ENCODE measurements at regions not wholly inside any gene's neighbourhood (a gene's known extent, or its start where the extent isn't known, plus 50 kb on each side); places are given as distances from the start of the nearest gene placed in this dataset.

DNA sequence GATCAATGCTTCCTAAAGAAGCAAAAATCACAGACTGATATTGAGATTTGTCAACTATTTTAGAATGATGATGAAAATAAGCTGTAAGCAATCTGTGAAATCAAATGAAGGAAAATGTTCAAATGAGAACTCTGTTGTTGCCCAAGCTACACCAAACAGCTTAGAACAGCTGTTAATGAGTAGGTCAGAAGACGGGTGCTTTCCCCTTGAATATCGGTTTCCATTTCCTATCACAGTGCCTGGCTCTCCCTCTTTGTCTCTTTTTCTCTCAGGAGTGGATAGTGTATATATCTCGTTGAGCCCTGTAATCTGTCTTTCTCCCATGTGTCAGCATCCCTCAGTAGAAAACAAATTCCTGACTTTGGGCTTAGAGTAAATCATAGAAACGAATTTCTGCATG is 1592.9 kb upstream of the TENM3 start:
- H3K9me3 ChIP-seq, result no peaks in the 10 kb centered on the region
- no peak for TF ChIP-seq POLR2A (IDR thresholded peaks at IDR 0.05)
- no peak for TF ChIP-seq CTCF (IDR thresholded peaks at IDR 0.05)
- no peaks in the 10 kb centered on the region for H3K36me3 ChIP-seq
- H3K27me3 ChIP-seq, result no peaks in the 10 kb centered on the region
- WGBS, 4 donors, result 45 to 57% (median 49%) methylated on average over 4 of the region's 4 CpGs
- no peak for ATAC-seq
- no peak overlapping the region for H3K4me3 ChIP-seq
- no peaks in the 10 kb centered on the region for H3K4me1 ChIP-seq
- H3K27ac ChIP-seq, result no peak overlapping the region
- intact Hi-C loops (cut with DNase I), result no loop called here
- DNase-seq, result no peak

DNA sequence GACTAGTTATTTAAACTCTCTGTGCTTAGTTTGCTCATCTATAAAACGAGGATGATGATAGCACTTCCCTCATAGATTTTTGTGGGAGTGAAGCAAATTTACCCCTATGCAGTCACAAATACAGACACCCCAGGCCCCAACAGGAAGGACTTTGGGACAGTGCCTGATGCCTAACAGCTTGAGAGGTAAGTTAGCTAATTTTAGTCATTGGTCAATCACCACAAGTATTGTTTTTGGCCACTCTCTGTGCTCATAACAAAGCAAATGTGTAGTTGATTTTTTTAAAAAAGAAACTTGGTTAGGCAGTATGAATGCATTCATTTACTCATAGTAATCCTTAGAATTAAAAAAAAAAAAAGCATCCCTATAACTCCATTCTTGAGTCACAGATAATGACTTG is 1590.7 kb upstream of the TENM3 start:
- WGBS, 4 donors, result 57 to 75% (median 63%) methylated on average over 1 of the region's 1 CpG
- H3K9me3 ChIP-seq, result no peaks in the 10 kb centered on the region

DNA sequence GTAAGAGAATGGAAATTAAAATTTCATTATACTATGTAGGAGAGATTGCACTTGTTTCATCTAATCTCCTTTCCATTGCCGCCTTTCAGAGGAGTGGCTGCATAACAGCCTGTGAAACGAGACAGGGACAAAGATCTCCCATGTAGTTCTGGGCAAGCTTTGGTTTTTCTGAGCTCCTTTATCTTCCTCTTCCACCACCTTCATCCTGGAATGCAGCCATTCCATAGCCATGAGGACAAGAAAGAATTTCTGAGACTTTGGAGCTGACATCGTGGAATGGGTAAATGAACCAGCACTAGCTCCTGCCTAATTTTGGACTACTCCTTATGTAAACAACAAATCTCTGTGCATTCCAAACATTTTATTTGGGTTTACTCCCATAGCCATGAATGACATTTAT is 1587.3 kb upstream of the TENM3 start:
- WGBS, 4 donors, result 34 to 40% (median 36%) methylated on average over 3 of the region's 3 CpGs
- TF ChIP-seq POLR2A (IDR thresholded peaks at IDR 0.05) (no peak), CTCF (IDR thresholded peaks at IDR 0.05) (no peak)
- Histone ChIP-seq H3K9me3 (no peaks in the 10 kb centered on the region), H3K4me3 (no peak overlapping the region), H3K27me3 (no peaks in the 10 kb centered on the region), H3K36me3 (no peaks in the 10 kb centered on the region), H3K4me1 (no peaks in the 10 kb centered on the region), H3K27ac (no peak overlapping the region)
- ATAC-seq (no peak), DNase-seq (no peak)
- intact Hi-C loops (cut with DNase I), result no loop called here

More for the DNA sequence above, 1590.7 kb upstream of the TENM3 start:
- H3K4me1 ChIP-seq, result no peaks in the 10 kb centered on the region
- intact Hi-C loops (cut with DNase I), result no loop called here
- H3K4me3 ChIP-seq, result no peak overlapping the region
- no peaks in the 10 kb centered on the region for H3K27me3 ChIP-seq
- ATAC-seq, result no peak
- TF ChIP-seq CTCF (IDR thresholded peaks at IDR 0.05), result no peak
- TF ChIP-seq POLR2A (IDR thresholded peaks at IDR 0.05), result no peak
- no peak for DNase-seq
- no peak overlapping the region for H3K27ac ChIP-seq
- no peaks in the 10 kb centered on the region for H3K36me3 ChIP-seq

- 90 to 93% (median 91%) methylated on average over 7 of the region's 7 CpGs for WGBS, 4 donors
- TF ChIP-seq POLR2A (IDR thresholded peaks at IDR 0.05), result no peak
- no peak for TF ChIP-seq CTCF (IDR thresholded peaks at IDR 0.05)
- no peak overlapping the region for H3K4me3 ChIP-seq
These were observed 1585.3 kb upstream of the TENM3 start for GRCh38 chr4:180657881-180658280.

More at GRCh38 chr4:180657881-180658280, 1585.3 kb upstream of the TENM3 start:
- no peaks in the 10 kb centered on the region for H3K4me1 ChIP-seq
- H3K27ac ChIP-seq, result no peak overlapping the region
- H3K27me3 ChIP-seq, result no peaks in the 10 kb centered on the region
- DNase-seq (no peak), ATAC-seq (no peak)
- no peaks in the 10 kb centered on the region for H3K9me3 ChIP-seq
- intact Hi-C loops (cut with DNase I), result no loop called here
- no peaks in the 10 kb centered on the region for H3K36me3 ChIP-seq

All from heart left ventricle (tissue), 16 donors.